ENCODE measurements at regions not wholly inside any gene's neighbourhood (a gene's known extent, or its start where the extent isn't known, plus 50 kb on each side); places are given as distances from the start of the nearest gene placed in this dataset.
"Not testable (repeated sequence)": the region's sequence is repeated elsewhere in the genome, so short reads cannot be mapped to it uniquely, and the experiment has no call there.

GRCh38 chr2:230593765-230594164, 118.9 kb upstream of the CAB39 start:
- ATAC-seq (no peak), DNase-seq (no peak)
- intact Hi-C loops (cut with DNase I), result no loop called here

- intact Hi-C loops (cut with DNase I), result no loop called here
- no peak for ATAC-seq
- no peak for DNase-seq
Observed at GRCh38 chr2:230594286-230594840, 118.3 kb upstream of the CAB39 start.

GRCh38 chr2:230599853-230600252, 112.8 kb upstream of the CAB39 start:
- intact Hi-C loops (cut with DNase I), result no loop called here
- no peak for ATAC-seq
- DNase-seq, result no peak

GRCh38 chr2:230600285-230600684, 112.4 kb upstream of the CAB39 start:
- intact Hi-C loops (cut with DNase I), result no loop called here
- DNase-seq (no peak), ATAC-seq (no peak)

- intact Hi-C loops (cut with DNase I), result no loop called here
- DNase-seq (no peak), ATAC-seq (no peak)
Observed at GRCh38 chr2:230600881-230601280, 111.8 kb upstream of the CAB39 start.

GRCh38 chr2:230601510-230601909, 111.1 kb upstream of the CAB39 start:
- ATAC-seq, result no peak
- intact Hi-C loops (cut with DNase I), result no loop called here
- DNase-seq, result no peak

DNA sequence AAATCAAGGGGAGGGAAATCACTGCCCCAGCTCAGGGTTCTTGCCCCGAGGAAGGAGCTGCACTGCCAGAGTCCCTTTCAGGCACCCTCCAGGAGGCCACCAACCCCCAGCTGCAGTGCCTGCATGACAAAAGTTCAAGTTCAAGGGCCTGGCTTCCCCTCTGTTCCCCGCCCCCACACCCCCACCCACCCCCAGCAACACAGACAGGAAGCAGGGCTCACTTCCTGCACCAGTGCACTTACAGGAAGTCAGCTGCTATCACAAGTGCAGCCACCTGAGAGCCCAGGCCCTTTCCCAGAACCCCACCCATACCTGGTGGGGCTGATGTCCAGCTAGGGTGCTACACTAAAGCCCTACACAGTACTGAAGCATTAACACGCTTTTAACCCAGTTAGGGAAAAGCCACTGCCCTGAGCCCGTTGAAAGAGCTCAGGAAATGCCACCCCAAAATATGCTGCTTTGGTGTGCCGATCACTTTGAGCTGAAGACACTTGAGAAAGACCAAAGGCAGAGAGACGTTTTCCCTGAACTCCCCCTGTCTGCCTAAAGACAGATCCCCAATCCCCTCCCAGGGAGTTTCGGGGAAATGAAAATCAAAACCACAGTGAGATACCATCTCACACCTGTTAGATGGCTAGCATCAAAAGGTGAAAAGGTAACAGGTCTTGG, 109.9 kb upstream of the CAB39 start:
- ATAC-seq (peak in 1 of 2 donors; percentile 38), DNase-seq (no peak)
- intact Hi-C loops (cut with DNase I), result no loop called here

- ATAC-seq; DNase-seq; intact Hi-C loops (cut with DNase I): not testable (repeated sequence)
Observed at GRCh38 chr2:230603317-230603716, 109.3 kb upstream of the CAB39 start.

GRCh38 chr2:230604158-230604557, 108.5 kb upstream of the CAB39 start:
- intact Hi-C loops (cut with DNase I); DNase-seq; ATAC-seq: not testable (repeated sequence)

GRCh38 chr2:230614040-230614439, 98.6 kb upstream of the CAB39 start:
- ATAC-seq, result no peak
- intact Hi-C loops (cut with DNase I), result loop anchor here (5.0 to 10.0 kb wide), 3 partner anchors 449 to 812 kb away; no protein-coding TSS in a partner anchor
- DNase-seq, result no peak

- intact Hi-C loops (cut with DNase I), result loop anchor here (5.0 to 10.0 kb wide), 3 partner anchors 450 to 813 kb away; no protein-coding TSS in a partner anchor
- DNase-seq, result no peak
- no peak for ATAC-seq
Observed at GRCh38 chr2:230614913-230615332, 97.7 kb upstream of the CAB39 start.

- not testable (repeated sequence) for ATAC-seq, DNase-seq
- intact Hi-C loops (cut with DNase I), result loop anchor here in 1 of 2 donors (10.0 kb wide), 1 partner anchor 452 kb away; no protein-coding TSS in a partner anchor
Observed at GRCh38 chr2:230617256-230617706, 95.4 kb upstream of the CAB39 start.

DNA sequence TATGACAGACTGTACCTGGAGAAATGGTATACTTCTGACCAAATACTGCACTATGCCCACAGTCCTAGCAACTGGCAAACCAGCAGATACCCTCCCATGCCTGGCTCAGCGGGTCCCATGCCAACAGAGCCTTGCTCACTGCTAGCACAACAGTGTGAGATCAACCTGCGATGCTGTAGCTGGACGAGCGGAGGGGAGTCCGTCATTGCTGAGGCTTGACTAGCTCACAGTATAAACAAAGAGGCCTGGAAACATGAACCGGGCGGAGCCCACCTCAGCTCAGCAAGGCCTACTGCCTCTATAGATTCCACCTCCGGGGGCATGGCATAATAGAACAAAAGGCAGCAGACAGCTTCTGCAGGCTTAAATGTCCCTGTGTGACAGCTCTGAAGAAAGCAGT, 93.2 kb upstream of the CAB39 start:
- intact Hi-C loops (cut with DNase I), result loop anchor here in 1 of 2 donors (10.0 kb wide), 1 partner anchor 455 kb away; no protein-coding TSS in a partner anchor
- DNase-seq (no peak), ATAC-seq (no peak)

DNA sequence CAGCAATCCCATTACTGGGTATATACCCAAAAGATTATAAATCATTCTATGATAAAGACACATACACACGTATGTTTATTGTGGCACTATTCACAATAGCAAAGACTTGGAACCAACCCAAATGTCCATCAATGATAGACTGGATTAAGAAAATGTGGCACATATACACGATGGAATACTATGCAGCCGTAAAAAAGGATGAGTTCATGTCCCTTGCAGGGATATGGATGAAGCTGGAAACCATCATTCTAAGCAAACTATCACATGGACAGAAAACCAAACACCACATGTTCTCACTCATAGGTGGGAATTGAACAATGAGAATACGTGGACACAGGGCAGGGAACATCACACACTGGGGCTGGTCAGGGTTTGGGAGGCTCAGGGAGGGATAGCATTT, 87.4 kb upstream of the CAB39 start:
- ATAC-seq; DNase-seq; intact Hi-C loops (cut with DNase I): not testable (repeated sequence)

DNA sequence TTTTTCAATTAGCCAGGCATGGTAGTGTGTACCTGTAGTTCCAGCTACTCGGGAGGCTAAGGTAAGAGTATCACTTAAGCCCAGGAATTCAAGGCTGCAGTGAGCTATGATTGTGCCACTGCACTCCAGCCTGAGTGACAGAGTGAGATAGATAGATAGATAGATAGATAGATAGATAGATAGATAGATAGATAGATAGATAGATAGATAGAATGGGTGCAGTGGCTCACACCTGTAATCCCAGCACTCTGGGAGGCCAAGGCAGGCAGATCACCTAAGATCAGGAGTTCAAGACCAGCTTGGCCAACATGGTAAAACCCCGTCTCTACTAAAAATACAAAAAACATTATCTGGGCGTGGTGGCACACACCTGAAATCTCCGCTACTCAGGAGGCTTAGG, 85.6 kb upstream of the CAB39 start:
- intact Hi-C loops (cut with DNase I); ATAC-seq; DNase-seq: not testable (repeated sequence)

DNA sequence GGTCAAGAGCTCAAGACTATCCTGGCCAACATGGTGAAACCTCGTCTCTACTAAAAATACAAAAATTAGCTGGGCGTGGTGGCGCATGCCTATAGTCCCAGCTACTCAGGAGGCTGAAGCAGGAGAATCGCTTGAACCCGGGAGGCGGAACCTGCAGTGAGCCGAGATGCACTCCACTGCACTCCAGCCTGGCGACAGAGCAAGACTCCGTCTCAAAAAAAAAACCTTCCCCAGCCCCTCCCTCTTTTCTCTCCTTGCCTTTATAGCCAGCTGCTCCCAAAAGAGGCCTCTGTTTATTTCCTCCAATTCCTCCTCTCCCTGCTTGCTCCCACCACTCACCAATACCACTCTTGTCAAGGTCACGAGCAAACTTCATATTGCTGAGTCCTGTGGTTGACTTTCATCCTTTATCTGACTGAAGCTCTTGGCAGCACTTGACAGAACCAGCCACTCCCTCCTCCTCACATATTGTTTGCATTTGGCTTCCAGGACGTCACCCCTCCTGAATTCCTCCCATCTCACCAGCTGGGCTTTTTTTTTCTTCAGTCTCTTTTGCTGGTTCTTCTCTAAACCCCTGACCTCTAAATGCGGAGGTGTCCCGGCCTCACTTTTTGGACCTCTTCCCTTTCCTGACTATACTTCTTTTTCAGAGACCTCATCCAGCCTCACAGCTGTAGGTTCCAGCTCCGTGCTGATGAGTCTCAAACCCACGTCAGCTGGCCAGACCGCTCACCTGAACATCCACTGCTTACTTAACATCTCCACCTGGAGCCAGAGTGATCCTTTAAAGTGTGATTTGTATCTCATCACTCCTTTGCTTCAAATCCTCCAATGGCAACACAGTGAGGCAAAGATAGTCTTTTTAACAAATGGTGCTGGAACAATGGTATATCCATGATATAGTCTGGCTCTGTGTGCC, 84.6 kb upstream of the CAB39 start:
- ATAC-seq, result peak in 1 of 2 donors; percentile 22

DNA sequence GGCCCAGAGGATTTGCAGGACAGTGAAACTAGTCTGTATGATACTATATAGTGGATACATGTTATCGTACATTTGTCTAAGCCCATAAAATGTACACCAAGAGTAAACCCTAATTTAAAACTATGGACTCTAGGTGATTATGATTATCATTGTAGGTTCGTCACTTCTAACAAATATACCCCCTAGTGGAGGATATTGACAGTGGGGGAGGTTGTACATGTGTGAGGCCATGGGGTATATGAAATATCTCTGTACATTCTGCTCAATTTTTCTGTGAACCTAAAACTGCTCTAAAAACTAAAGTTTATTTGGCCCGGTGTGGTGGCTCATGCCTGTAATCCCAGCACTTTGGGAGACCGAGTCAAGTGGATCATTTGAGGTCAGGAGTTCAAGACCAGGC, 81.2 kb upstream of the CAB39 start:
- ATAC-seq, result no peak
- intact Hi-C loops (cut with DNase I), result no loop called here
- DNase-seq, result no peak

More for the DNA sequence above, 84.6 kb upstream of the CAB39 start:
- no peak for DNase-seq
- intact Hi-C loops (cut with DNase I), result no loop called here

DNA sequence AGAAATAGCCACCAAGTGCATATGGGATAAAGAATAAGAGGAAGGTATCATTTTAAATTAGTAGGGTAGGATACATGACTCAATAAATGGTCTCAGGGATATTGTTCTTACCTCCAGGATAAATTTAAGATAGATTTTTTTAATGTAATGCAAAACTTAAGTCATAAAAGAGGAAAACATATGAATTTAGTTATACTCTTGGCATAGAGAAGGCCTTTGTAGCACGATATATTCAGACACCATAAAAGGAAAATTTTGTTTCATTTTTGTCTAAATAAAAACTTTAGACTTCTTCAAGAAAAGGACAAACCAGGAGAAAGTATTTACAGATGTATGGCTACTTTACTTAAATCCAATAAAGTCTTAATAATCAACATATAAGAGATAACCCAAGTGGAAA, 78.5 kb upstream of the CAB39 start:
- no peak for ATAC-seq
- DNase-seq, result no peak
- intact Hi-C loops (cut with DNase I), result no loop called here

- ATAC-seq; DNase-seq; intact Hi-C loops (cut with DNase I): not testable (repeated sequence)
Observed at GRCh38 chr2:230634721-230635313, 77.8 kb upstream of the CAB39 start.
